DND-41 (cell line): ENCODE measurements at regions not wholly inside any gene's neighbourhood (a gene's known extent, or its start where the extent isn't known, plus 50 kb on each side); places are given as distances from the start of the nearest gene placed in this dataset.

Experiments
- ATAC-seq: fragments of 200-7000 bp; cut with Tn5 transposase; 3 replicates; pipeline ENCODE4 v1.9.1; 2021; ENCODE audit warnings: low read depth; ENCODE audit not compliant: insufficient read depth
- DNase-seq: peaks from one replicate; pipeline ENCODE4 v3.0.0-alpha.2; 2020
- H2AFZ ChIP-seq: 2 replicates; pipeline ENCODE4 v1.6.0; 2012; ENCODE audit warnings: low read depth, low read length
- H3K27ac ChIP-seq: 2 replicates; pipeline ENCODE4 v1.5.1; 2012; ENCODE audit warnings: low read length, inconsistent platforms
- H3K27me3 ChIP-seq: fragments of 200-600 bp; sonication (generic); 2 replicates; pipeline ENCODE4 v1.6.0; 2012; ENCODE audit warnings: low read length, mild to moderate bottlenecking, inconsistent platforms; ENCODE audit not compliant: insufficient read depth, poor library complexity
- H3K36me3 ChIP-seq: 2 replicates; pipeline ENCODE4 v1.5.1; 2012; ENCODE audit warnings: low read length, inconsistent platforms; ENCODE audit not compliant: insufficient read depth
- H3K4me1 ChIP-seq: 2 replicates; pipeline ENCODE4 v1.5.1; 2012; ENCODE audit warnings: mild to moderate bottlenecking, low read length; ENCODE audit not compliant: insufficient read depth
- H3K4me2 ChIP-seq: 2 replicates; pipeline ENCODE4 v1.6.0; 2012; ENCODE audit warnings: mild to moderate bottlenecking, moderate library complexity, low read length, inconsistent platforms; ENCODE audit not compliant: insufficient read depth
- H3K4me3 ChIP-seq, 2 experiments: fragments of 200-600 bp in 1 of 2; shearing (Covaris generic) in 1 of 2; 2 replicates each; pipeline ENCODE4 v1.5.1; 2012 to 2016; ENCODE audit warnings: inconsistent platforms in 2 of 2, low read length in 2 of 2, mild to moderate bottlenecking in 2 of 2, low read depth in 1 of 2, moderate library complexity in 1 of 2
- H3K79me2 ChIP-seq: 2 replicates; pipeline ENCODE4 v1.6.0; 2012; ENCODE audit warnings: low read length, inconsistent platforms; ENCODE audit not compliant: insufficient read depth
- H3K9ac ChIP-seq: 2 replicates; pipeline ENCODE4 v1.6.0; 2012; ENCODE audit warnings: low read depth, mild to moderate bottlenecking, inconsistent platforms, low read length, moderate library complexity
- H3K9me3 ChIP-seq: 2 replicates; pipeline ENCODE4 v1.5.1; 2012; ENCODE audit warnings: low read length, moderate library complexity, mild to moderate bottlenecking, inconsistent platforms; ENCODE audit not compliant: insufficient read depth, severe bottlenecking
- H4K20me1 ChIP-seq: 2 replicates; pipeline ENCODE4 v1.6.0; 2012; ENCODE audit warnings: low read length; ENCODE audit not compliant: insufficient read depth
- EZH2 ChIP-seq: IDR thresholded peaks from 3 replicates; pipeline ENCODE4 v1.6.1; 2012; ENCODE audit warnings: borderline replicate concordance, low read depth, mild to moderate bottlenecking, moderate library complexity, low read length, inconsistent platforms; ENCODE audit not compliant: severe bottlenecking
- TF ChIP-seq, protein P1 (sequence below): IDR thresholded peaks from 2 replicates; pipeline ENCODE4 v1.5.1; 2012; ENCODE audit warnings: borderline replicate concordance, low read length, moderate library complexity, mild to moderate bottlenecking; ENCODE audit not compliant: poor library complexity, severe bottlenecking; ENCODE audit errors: extremely low read depth

DNA sequence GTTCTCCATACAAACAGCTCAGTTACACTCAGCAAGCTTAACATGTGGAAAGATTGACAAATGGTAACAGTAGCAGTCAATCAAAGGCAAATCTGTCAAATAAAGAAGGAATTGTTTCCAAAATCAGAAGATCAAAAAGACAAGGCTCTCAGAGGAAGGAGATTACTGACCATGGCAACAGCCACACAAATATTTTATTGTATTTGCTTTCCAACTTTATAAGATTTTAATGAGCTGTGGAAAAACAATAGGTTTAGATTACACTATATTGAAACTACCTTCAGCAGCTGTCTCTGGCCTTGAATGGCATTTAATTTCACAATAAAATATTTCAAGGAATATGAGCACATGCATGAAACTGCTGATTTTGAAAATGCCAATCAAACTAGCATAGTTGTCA is 1143.9 kb upstream of the GJE1 start:
- Histone ChIP-seq H3K27ac (no peak overlapping the region), H3K36me3 (no peaks in the 10 kb centered on the region), H3K9me3 (no peaks in the 10 kb centered on the region), H3K4me2 (no peak overlapping the region), H3K79me2 (no peaks in the 10 kb centered on the region), H3K4me1 (no peaks in the 10 kb centered on the region), H3K4me3 (no peak overlapping the region), H3K27me3 (no peaks in the 10 kb centered on the region), H3K9ac (no peak overlapping the region), H2AFZ (no peak overlapping the region), H4K20me1 (no peaks in the 10 kb centered on the region)
- no peak for ATAC-seq
- no peak for TF ChIP-seq EZH2
- TF ChIP-seq, protein P1, sequence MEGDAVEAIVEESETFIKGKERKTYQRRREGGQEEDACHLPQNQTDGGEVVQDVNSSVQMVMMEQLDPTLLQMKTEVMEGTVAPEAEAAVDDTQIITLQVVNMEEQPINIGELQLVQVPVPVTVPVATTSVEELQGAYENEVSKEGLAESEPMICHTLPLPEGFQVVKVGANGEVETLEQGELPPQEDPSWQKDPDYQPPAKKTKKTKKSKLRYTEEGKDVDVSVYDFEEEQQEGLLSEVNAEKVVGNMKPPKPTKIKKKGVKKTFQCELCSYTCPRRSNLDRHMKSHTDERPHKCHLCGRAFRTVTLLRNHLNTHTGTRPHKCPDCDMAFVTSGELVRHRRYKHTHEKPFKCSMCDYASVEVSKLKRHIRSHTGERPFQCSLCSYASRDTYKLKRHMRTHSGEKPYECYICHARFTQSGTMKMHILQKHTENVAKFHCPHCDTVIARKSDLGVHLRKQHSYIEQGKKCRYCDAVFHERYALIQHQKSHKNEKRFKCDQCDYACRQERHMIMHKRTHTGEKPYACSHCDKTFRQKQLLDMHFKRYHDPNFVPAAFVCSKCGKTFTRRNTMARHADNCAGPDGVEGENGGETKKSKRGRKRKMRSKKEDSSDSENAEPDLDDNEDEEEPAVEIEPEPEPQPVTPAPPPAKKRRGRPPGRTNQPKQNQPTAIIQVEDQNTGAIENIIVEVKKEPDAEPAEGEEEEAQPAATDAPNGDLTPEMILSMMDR = no peak
- no peak for DNase-seq

- no peak overlapping the region for H3K27ac ChIP-seq
- H3K27me3 ChIP-seq = no peaks in the 10 kb centered on the region
- TF ChIP-seq, protein P1 = no peak
- no peak for TF ChIP-seq EZH2
- no peaks in the 10 kb centered on the region for H3K9me3 ChIP-seq
- H3K4me1 ChIP-seq = no peaks in the 10 kb centered on the region
- H3K4me2 ChIP-seq = no peak overlapping the region
- no peak for DNase-seq
- no peak overlapping the region for H3K9ac ChIP-seq
- no peak overlapping the region for H3K4me3 ChIP-seq
- H4K20me1 ChIP-seq = no peaks in the 10 kb centered on the region
- H2AFZ ChIP-seq = no peak overlapping the region
- no peaks in the 10 kb centered on the region for H3K79me2 ChIP-seq
- ATAC-seq = no peak
- no peaks in the 10 kb centered on the region for H3K36me3 ChIP-seq
These were observed 1145.2 kb upstream of the GJE1 start for GRCh38 chr6:140987364-140988155.

DNA sequence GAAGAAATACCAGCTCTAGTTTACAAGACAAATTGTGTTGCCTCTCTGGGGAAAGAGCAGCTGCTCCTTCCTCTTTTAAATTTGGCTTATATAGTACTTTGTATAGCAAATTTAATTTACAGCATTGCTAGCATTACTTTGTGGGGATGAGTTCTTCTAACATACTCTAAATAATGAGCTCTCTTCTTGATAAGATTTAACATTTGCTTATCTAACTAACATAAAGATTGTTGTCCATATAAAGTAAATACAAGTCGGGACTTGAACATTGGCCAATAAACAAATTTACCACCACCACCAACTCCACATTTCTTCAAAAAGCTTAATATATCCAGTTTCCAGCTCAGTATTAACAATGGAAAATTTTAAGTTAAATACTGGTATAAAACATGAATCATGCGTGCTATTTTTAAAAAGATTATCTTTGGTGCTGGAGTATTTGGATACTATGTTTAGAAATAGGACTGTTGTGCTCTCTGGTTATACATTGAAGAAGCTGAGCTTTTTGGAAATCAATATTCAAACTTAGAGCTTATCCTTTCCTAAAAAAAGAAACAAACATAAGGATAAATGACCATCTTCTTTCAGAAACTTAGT is 1146.9 kb upstream of the GJE1 start:
- no peak overlapping the region for H3K27ac ChIP-seq
- H3K9me3 ChIP-seq = no peaks in the 10 kb centered on the region
- ATAC-seq (no peak), DNase-seq (no peak)
- no peak overlapping the region for H3K9ac ChIP-seq
- no peak overlapping the region for H3K4me2 ChIP-seq
- no peaks in the 10 kb centered on the region for H3K36me3 ChIP-seq
- H3K4me3 ChIP-seq = no peak overlapping the region
- no peaks in the 10 kb centered on the region for H3K4me1 ChIP-seq
- no peaks in the 10 kb centered on the region for H4K20me1 ChIP-seq
- no peak overlapping the region for H2AFZ ChIP-seq
- no peaks in the 10 kb centered on the region for H3K27me3 ChIP-seq
- H3K79me2 ChIP-seq = no peaks in the 10 kb centered on the region
- TF ChIP-seq, protein P1 = no peak
- TF ChIP-seq EZH2 = no peak
